ENCODE measurements at regions not wholly inside any gene's neighbourhood (a gene's known extent, or its start where the extent isn't known, plus 50 kb on each side); places are given as distances from the start of the nearest gene placed in this dataset.

DNA sequence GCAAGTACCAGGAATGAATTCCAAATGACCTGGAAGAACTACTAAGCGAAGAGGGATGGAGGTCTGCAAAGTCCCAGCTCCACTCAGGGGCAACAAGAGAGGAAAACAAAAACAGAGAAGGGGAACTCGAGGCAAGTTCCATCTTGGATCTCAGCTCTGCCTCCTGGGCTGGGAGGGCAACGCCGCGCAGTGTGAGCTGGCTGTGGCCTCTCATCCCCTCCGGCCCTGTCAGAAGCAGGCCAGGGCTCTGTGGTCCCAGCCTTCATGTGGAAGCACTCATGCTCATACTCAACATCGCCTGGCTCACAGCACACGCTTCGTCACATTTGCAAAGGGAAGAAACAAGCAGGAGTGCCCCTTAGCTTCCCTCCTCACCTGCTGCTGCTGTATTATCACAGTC lies 627.9 kb upstream of the MGMT start:
- H3K9me3 ChIP-seq (ENCODE audit: control insufficient read depth in 3 of 3, low read length in 3 of 3): no peaks in the 10 kb centered on the region
- no peaks in the 10 kb centered on the region for H3K36me3 ChIP-seq (ENCODE audit: control insufficient read depth in 3 of 3, insufficient read depth in 3 of 3, low read length in 3 of 3)
- no peak overlapping the region for H3K27ac ChIP-seq (ENCODE audit: low read depth, low read length)
- H3K4me3 ChIP-seq (ENCODE audit: low read length in 3 of 3): no peak overlapping the region
- no peak overlapping the region for H3K9ac ChIP-seq (ENCODE audit: low read depth in 1 of 3, low read length in 3 of 3)
- H3K27me3 ChIP-seq (ENCODE audit: control insufficient read depth in 3 of 3, insufficient read depth in 3 of 3, low read length in 3 of 3): no peaks in the 10 kb centered on the region
- H3K4me1 ChIP-seq (ENCODE audit: control insufficient read depth in 3 of 3, insufficient read depth in 3 of 3, low read length in 3 of 3): no peaks in the 10 kb centered on the region

DNA sequence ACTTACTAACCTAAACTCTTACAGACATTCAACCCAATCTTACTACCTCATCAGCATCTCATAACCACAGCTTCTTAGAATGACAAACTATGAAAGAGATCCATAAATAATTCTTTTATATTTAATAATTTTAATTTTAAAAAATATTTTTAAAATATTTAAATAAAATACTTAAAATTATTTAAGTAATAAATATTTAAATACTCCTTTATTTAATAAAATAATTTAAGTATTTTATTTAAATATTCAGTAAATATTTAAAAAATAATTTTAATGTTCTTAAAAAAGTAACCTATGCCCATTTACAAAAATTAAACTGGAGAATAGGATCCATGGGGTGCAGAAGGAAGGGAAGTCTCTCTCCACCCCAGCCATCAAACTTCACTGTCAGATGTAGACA lies 627.3 kb upstream of the MGMT start:
- Histone ChIP-seq H3K9me3 (ENCODE audit: control insufficient read depth in 3 of 3, low read length in 3 of 3) (no peaks in the 10 kb centered on the region), H3K4me1 (ENCODE audit: control insufficient read depth in 3 of 3, insufficient read depth in 3 of 3, low read length in 3 of 3) (no peaks in the 10 kb centered on the region), H3K9ac (ENCODE audit: low read depth in 1 of 3, low read length in 3 of 3) (no peak overlapping the region), H3K4me3 (ENCODE audit: low read length in 3 of 3) (no peak overlapping the region), H3K27me3 (ENCODE audit: control insufficient read depth in 3 of 3, insufficient read depth in 3 of 3, low read length in 3 of 3) (no peaks in the 10 kb centered on the region), H3K36me3 (ENCODE audit: control insufficient read depth in 3 of 3, insufficient read depth in 3 of 3, low read length in 3 of 3) (no peaks in the 10 kb centered on the region), H3K27ac (ENCODE audit: low read depth, low read length) (no peak overlapping the region)

DNA sequence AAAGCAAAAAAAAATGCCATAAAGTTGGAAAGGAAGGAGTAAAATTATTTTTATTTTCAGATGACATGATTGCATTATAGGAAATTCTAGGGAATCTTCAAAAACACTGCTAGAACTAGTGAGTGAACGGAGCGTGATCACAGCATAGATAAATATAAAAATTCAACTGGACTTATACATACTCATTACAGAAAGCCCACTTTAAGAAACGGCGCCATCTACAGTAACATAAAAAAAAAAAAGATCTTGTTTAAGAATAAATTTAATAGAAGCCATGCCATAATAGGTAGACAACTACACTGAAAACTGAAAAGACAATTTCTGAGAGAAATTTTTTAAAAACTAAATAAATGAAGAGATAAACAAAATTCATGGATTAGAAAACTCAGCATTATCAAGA lies 623.1 kb upstream of the MGMT start:
- no peak overlapping the region for H3K27ac ChIP-seq (ENCODE audit: low read depth, low read length)
- no peaks in the 10 kb centered on the region for H3K36me3 ChIP-seq (ENCODE audit: control insufficient read depth in 3 of 3, insufficient read depth in 3 of 3, low read length in 3 of 3)
- no peak overlapping the region for H3K4me3 ChIP-seq (ENCODE audit: low read length in 3 of 3)
- H3K27me3 ChIP-seq (ENCODE audit: control insufficient read depth in 3 of 3, insufficient read depth in 3 of 3, low read length in 3 of 3): no peaks in the 10 kb centered on the region
- H3K9me3 ChIP-seq (ENCODE audit: control insufficient read depth in 3 of 3, low read length in 3 of 3): no peaks in the 10 kb centered on the region
- H3K9ac ChIP-seq (ENCODE audit: low read depth in 1 of 3, low read length in 3 of 3): no peak overlapping the region
- H3K4me1 ChIP-seq (ENCODE audit: control insufficient read depth in 3 of 3, insufficient read depth in 3 of 3, low read length in 3 of 3): no peaks in the 10 kb centered on the region

DNA sequence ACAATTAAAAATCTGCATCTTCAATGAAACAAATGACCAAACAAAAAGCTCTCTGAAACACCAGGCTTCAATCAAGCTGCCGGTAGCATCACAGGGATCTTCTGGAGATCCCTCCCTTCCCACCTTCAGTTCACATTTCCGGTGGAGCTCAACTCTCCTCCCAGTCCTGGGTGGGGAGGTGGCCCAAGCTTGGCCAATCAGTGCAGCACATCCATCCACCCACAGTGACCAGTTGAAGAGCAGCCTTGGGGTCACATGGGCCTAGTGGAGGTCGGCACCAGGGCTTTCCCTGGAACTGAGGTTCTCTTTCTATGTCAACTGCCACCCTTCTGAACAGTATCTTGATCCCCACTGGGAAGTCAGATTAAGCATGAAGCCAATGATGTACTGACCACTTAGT lies 620.1 kb upstream of the MGMT start:
- Histone ChIP-seq H3K27ac (ENCODE audit: low read depth, low read length) (no peak overlapping the region), H3K36me3 (ENCODE audit: control insufficient read depth in 3 of 3, insufficient read depth in 3 of 3, low read length in 3 of 3) (no peaks in the 10 kb centered on the region), H3K4me1 (ENCODE audit: control insufficient read depth in 3 of 3, insufficient read depth in 3 of 3, low read length in 3 of 3) (no peaks in the 10 kb centered on the region), H3K27me3 (ENCODE audit: control insufficient read depth in 3 of 3, insufficient read depth in 3 of 3, low read length in 3 of 3) (no peaks in the 10 kb centered on the region), H3K9me3 (ENCODE audit: control insufficient read depth in 3 of 3, low read length in 3 of 3) (no peaks in the 10 kb centered on the region), H3K4me3 (ENCODE audit: low read length in 3 of 3) (no peak overlapping the region), H3K9ac (ENCODE audit: low read depth in 1 of 3, low read length in 3 of 3) (no peak overlapping the region)

DNA sequence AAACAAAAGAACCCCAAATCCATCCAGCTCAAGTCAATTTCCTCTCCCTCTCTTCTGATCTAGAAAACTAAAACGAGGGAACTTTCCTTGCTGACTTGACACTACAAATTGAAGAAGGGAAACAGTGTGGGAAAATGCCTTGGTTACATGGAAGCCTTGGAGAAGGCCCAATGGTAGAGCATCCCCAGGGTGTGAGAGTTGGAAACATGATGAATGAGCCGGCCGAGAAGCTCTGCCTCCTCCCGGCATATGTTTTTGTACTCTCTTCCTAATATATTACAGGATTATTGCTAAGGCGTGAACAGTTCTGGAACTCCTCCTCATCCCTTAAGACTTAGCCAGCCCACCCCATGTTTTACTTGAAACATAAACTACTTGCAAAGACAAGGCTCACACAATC lies 618.2 kb upstream of the MGMT start:
- no peaks in the 10 kb centered on the region for H3K36me3 ChIP-seq (ENCODE audit: control insufficient read depth in 3 of 3, insufficient read depth in 3 of 3, low read length in 3 of 3)
- no peaks in the 10 kb centered on the region for H3K27me3 ChIP-seq (ENCODE audit: control insufficient read depth in 3 of 3, insufficient read depth in 3 of 3, low read length in 3 of 3)
- H3K9me3 ChIP-seq (ENCODE audit: control insufficient read depth in 3 of 3, low read length in 3 of 3): no peaks in the 10 kb centered on the region
- no peak overlapping the region for H3K27ac ChIP-seq (ENCODE audit: low read depth, low read length)
- H3K4me3 ChIP-seq (ENCODE audit: low read length in 3 of 3): no peak overlapping the region
- no peak overlapping the region for H3K9ac ChIP-seq (ENCODE audit: low read depth in 1 of 3, low read length in 3 of 3)
- peaks cover 0 to 3% (median 0%) of the 10 kb centered on the region in 3 donors for H3K4me1 ChIP-seq (ENCODE audit: control insufficient read depth in 3 of 3, insufficient read depth in 3 of 3, low read length in 3 of 3)

DNA sequence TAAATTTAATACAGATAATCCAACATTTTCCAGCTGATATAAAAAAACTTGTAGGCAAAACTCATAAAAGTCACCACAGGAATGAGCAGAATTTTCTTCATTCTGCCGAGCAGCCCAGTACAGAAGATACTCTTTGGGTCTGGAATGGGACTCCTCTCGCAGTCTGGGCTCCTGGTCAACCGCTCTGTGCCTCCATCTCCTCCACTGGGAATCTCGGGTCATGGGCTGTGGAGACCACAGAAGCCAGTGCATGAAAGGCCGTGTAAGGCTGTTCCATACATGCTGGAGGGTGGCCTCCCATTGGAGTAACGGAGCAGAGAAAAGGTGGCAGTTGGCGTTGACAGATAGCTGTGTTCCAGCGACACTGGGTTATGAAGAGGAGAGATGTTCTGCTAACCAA lies 616.4 kb upstream of the MGMT start:
- Histone ChIP-seq H3K36me3 (ENCODE audit: control insufficient read depth in 3 of 3, insufficient read depth in 3 of 3, low read length in 3 of 3) (no peaks in the 10 kb centered on the region), H3K9ac (ENCODE audit: low read depth in 1 of 3, low read length in 3 of 3) (no peak overlapping the region), H3K4me3 (ENCODE audit: low read length in 3 of 3) (no peak overlapping the region), H3K9me3 (ENCODE audit: control insufficient read depth in 3 of 3, low read length in 3 of 3) (no peaks in the 10 kb centered on the region), H3K4me1 (ENCODE audit: control insufficient read depth in 3 of 3, insufficient read depth in 3 of 3, low read length in 3 of 3) (peaks cover 2 to 12% (median 10%) of the 10 kb centered on the region in 3 donors), H3K27ac (ENCODE audit: low read depth, low read length) (no peak overlapping the region), H3K27me3 (ENCODE audit: control insufficient read depth in 3 of 3, insufficient read depth in 3 of 3, low read length in 3 of 3) (peaks cover 0 to 2% (median 0%) of the 10 kb centered on the region in 3 donors)

DNA sequence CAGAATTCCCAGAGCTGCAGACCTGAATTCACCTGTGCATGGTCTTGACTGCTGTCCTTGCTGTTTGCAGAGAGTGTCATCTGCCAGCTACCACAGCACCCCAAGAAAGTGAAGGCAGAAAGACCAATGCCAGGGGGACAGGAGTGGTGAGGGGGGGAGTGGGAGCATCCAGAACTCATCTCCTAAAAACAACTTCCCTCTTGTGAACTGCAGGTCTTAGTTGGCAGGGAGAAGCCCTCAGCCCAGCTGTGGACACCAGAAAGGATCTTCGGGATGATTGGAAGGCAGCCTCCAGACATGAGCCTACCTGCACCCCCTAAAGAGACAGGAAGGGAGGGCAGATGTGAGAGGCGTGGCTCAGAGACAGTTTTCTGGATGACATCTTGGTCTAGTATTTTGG lies 615.8 kb upstream of the MGMT start:
- Histone ChIP-seq H3K27ac (ENCODE audit: low read depth, low read length) (peak overlapping the region; percentile 16), H3K9me3 (ENCODE audit: control insufficient read depth in 3 of 3, low read length in 3 of 3) (no peaks in the 10 kb centered on the region), H3K9ac (ENCODE audit: low read depth in 1 of 3, low read length in 3 of 3) (no peak overlapping the region), H3K4me1 (ENCODE audit: control insufficient read depth in 3 of 3, insufficient read depth in 3 of 3, low read length in 3 of 3) (peaks cover 8 to 17% (median 14%) of the 10 kb centered on the region in 3 donors), H3K4me3 (ENCODE audit: low read length in 3 of 3) (no peak overlapping the region), H3K36me3 (ENCODE audit: control insufficient read depth in 3 of 3, insufficient read depth in 3 of 3, low read length in 3 of 3) (no peaks in the 10 kb centered on the region), H3K27me3 (ENCODE audit: control insufficient read depth in 3 of 3, insufficient read depth in 3 of 3, low read length in 3 of 3) (peaks cover 0 to 2% (median 0%) of the 10 kb centered on the region in 3 donors)

DNA sequence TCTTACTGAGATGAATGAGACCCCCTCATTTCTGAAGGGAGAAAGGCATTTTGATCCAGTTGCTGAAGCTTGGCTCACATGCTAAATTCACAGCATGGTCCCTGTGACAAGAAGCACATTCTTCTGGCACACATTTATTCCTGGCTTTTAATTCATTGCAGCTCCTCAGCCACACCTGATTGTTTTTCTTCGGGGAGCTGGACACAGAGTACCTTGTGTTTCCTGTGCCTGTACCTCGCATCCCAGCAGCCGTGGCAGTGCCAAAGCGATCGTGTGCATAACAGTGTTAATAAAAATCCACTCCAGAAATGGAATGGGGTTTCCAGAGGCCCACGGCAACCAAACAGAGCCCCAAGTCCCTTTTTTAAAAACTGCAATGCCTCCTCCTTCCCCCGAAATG lies 615.3 kb upstream of the MGMT start:
- H3K4me3 ChIP-seq (ENCODE audit: low read length in 3 of 3): no peak overlapping the region
- H3K9ac ChIP-seq (ENCODE audit: low read depth in 1 of 3, low read length in 3 of 3): no peak overlapping the region
- H3K9me3 ChIP-seq (ENCODE audit: control insufficient read depth in 3 of 3, low read length in 3 of 3): no peaks in the 10 kb centered on the region
- H3K4me1 ChIP-seq (ENCODE audit: control insufficient read depth in 3 of 3, insufficient read depth in 3 of 3, low read length in 3 of 3): peaks cover 8 to 17% (median 14%) of the 10 kb centered on the region in 3 donors
- no peaks in the 10 kb centered on the region for H3K36me3 ChIP-seq (ENCODE audit: control insufficient read depth in 3 of 3, insufficient read depth in 3 of 3, low read length in 3 of 3)
- H3K27ac ChIP-seq (ENCODE audit: low read depth, low read length): peak overlapping the region; percentile 16
- H3K27me3 ChIP-seq (ENCODE audit: control insufficient read depth in 3 of 3, insufficient read depth in 3 of 3, low read length in 3 of 3): peaks cover 0 to 2% (median 0%) of the 10 kb centered on the region in 3 donors

DNA sequence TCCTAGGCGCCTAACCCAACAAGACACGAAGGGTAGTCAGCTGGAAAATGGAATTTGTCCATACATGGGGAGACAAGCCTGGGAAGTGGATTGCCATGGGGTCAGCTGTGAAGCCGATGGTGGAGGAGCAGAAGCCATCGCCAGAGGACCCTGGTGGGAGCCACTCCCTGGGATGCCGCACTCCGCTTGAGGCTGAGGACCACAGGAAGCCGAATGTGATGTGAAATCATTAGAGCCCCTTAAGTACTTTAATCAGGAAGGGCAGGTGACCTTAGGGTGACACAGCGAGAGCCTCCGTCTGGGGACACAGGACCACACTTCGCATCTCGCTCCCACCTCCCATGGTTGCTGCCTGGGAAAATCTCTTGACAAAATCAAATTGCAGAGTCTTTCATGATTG lies 614.6 kb upstream of the MGMT start:
- Histone ChIP-seq H3K4me3 (ENCODE audit: low read length in 3 of 3) (no peak overlapping the region), H3K9ac (ENCODE audit: low read depth in 1 of 3, low read length in 3 of 3) (no peak overlapping the region), H3K27ac (ENCODE audit: low read depth, low read length) (peak overlapping the region; percentile 52), H3K4me1 (ENCODE audit: control insufficient read depth in 3 of 3, insufficient read depth in 3 of 3, low read length in 3 of 3) (peaks cover 8 to 17% (median 14%) of the 10 kb centered on the region in 3 donors), H3K9me3 (ENCODE audit: control insufficient read depth in 3 of 3, low read length in 3 of 3) (no peaks in the 10 kb centered on the region), H3K27me3 (ENCODE audit: control insufficient read depth in 3 of 3, insufficient read depth in 3 of 3, low read length in 3 of 3) (peaks cover 0 to 2% (median 0%) of the 10 kb centered on the region in 3 donors), H3K36me3 (ENCODE audit: control insufficient read depth in 3 of 3, insufficient read depth in 3 of 3, low read length in 3 of 3) (no peaks in the 10 kb centered on the region)

DNA sequence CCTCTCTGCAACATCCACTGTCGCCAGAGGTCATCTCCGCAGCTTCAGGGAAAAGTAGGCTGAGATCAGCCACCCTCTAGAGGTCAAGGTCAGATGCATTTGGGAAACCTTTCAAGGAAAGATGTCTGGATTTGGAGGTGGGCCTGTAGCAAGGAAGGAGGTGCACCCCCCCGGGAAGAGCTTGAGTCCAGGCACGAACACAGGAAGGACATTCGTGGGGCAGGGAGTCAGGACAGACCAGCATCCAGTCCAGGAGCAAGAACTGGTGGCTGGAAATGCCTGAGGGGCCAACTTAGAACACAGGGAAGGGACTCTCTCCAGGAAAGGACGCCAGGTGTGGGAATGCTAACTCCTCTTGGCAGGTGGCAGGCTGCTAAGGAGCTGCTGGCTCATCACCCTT lies 614.1 kb upstream of the MGMT start:
- Histone ChIP-seq H3K27ac (ENCODE audit: low read depth, low read length) (no peak overlapping the region), H3K36me3 (ENCODE audit: control insufficient read depth in 3 of 3, insufficient read depth in 3 of 3, low read length in 3 of 3) (no peaks in the 10 kb centered on the region), H3K27me3 (ENCODE audit: control insufficient read depth in 3 of 3, insufficient read depth in 3 of 3, low read length in 3 of 3) (peaks cover 0 to 2% (median 0%) of the 10 kb centered on the region in 3 donors), H3K4me3 (ENCODE audit: low read length in 3 of 3) (no peak overlapping the region), H3K9me3 (ENCODE audit: control insufficient read depth in 3 of 3, low read length in 3 of 3) (no peaks in the 10 kb centered on the region), H3K9ac (ENCODE audit: low read depth in 1 of 3, low read length in 3 of 3) (no peak overlapping the region), H3K4me1 (ENCODE audit: control insufficient read depth in 3 of 3, insufficient read depth in 3 of 3, low read length in 3 of 3) (peaks cover 8 to 17% (median 14%) of the 10 kb centered on the region in 3 donors)

DNA sequence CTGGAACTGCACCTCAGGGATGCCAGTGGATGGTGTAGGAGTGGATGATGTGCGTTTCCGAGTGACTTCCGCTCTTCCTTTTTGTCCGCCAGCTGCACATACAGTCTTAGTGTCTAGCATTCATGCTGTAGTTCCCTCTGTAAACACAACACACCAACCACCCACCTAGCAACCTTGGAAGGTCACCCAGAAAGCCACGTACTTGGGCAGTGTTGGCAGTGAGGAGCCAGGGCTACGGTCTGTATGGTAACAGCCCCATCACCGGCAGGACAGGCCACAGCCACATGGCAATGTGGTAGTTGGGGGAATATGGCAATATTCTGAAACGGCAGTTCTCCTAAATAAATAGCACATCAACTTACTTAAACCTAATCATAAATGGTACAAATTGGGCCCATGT lies 613.5 kb upstream of the MGMT start:
- no peak overlapping the region for H3K4me3 ChIP-seq (ENCODE audit: low read length in 3 of 3)
- H3K27me3 ChIP-seq (ENCODE audit: control insufficient read depth in 3 of 3, insufficient read depth in 3 of 3, low read length in 3 of 3): peaks cover 0 to 2% (median 0%) of the 10 kb centered on the region in 3 donors
- H3K9ac ChIP-seq (ENCODE audit: low read depth in 1 of 3, low read length in 3 of 3): no peak overlapping the region
- no peak overlapping the region for H3K27ac ChIP-seq (ENCODE audit: low read depth, low read length)
- H3K9me3 ChIP-seq (ENCODE audit: control insufficient read depth in 3 of 3, low read length in 3 of 3): no peaks in the 10 kb centered on the region
- H3K4me1 ChIP-seq (ENCODE audit: control insufficient read depth in 3 of 3, insufficient read depth in 3 of 3, low read length in 3 of 3): peaks cover 8 to 17% (median 14%) of the 10 kb centered on the region in 3 donors
- H3K36me3 ChIP-seq (ENCODE audit: control insufficient read depth in 3 of 3, insufficient read depth in 3 of 3, low read length in 3 of 3): no peaks in the 10 kb centered on the region

Data from skeletal muscle tissue (tissue), 3 donors.